ENCODE measurements at regions not wholly inside any gene's neighbourhood (a gene's known extent, or its start where the extent isn't known, plus 50 kb on each side); places are given as distances from the start of the nearest gene placed in this dataset.
A peak's percentile ranks its signal among the peaks of the same experiment; 100 is the strongest.
"Not testable (repeated sequence)": the region's sequence is repeated elsewhere in the genome, so short reads cannot be mapped to it uniquely, and the experiment has no call there.

DNA sequence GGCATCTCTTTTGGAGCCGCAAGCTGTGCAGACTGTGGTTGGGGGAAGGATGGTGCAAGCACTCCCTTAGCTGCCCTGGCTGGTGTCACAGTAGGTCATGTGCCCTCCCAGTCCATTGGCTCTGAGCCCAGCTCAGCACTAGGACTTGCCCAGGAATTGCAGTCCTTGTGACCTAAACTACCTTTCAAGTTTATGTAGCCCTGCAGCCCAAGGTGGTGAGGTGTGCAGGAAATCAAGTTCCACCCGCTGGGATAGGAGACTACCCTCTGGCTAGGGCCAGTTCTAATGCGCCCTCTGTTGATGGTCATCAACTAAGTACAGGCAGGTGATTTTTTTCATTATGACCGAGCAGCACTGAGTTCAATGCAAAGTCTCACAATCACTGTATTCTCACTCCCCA is 335.2 kb downstream of the UBE2NL start:
- H3K27me3 ChIP-seq (ENCODE audit: insufficient read depth, poor library complexity, severe bottlenecking), result no peaks in the 10 kb centered on the region
- TF ChIP-seq POLR2AphosphoS5 (IDR thresholded peaks at IDR 0.05; ENCODE audit: low read depth) (no peak), REST (IDR thresholded peaks at IDR 0.05; ENCODE audit: insufficient replicate concordance, low read depth) (no peak), GABPA (IDR thresholded peaks at IDR 0.05; ENCODE audit: low read depth) (no peak), SPI1 (IDR thresholded peaks at IDR 0.05; ENCODE audit: borderline replicate concordance, low read depth) (no peak)
- TF ChIP-seq, protein P1, sequence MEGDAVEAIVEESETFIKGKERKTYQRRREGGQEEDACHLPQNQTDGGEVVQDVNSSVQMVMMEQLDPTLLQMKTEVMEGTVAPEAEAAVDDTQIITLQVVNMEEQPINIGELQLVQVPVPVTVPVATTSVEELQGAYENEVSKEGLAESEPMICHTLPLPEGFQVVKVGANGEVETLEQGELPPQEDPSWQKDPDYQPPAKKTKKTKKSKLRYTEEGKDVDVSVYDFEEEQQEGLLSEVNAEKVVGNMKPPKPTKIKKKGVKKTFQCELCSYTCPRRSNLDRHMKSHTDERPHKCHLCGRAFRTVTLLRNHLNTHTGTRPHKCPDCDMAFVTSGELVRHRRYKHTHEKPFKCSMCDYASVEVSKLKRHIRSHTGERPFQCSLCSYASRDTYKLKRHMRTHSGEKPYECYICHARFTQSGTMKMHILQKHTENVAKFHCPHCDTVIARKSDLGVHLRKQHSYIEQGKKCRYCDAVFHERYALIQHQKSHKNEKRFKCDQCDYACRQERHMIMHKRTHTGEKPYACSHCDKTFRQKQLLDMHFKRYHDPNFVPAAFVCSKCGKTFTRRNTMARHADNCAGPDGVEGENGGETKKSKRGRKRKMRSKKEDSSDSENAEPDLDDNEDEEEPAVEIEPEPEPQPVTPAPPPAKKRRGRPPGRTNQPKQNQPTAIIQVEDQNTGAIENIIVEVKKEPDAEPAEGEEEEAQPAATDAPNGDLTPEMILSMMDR (IDR thresholded peaks at IDR 0.05; ENCODE audit: insufficient read depth, low read length), result no peak
- no peak overlapping the region for H3K27ac ChIP-seq (replicated peaks)
- no peak overlapping the region for H3K4me3 ChIP-seq (replicated peaks; ENCODE audit: insufficient read depth, low read length)
- peak in 1 of 2 experiments; percentile 5 for DNase-seq (ENCODE audit: low read depth in 1 of 2, low spot score in 1 of 2)

GRCh38 chrX:144231116-144231785 is 347.4 kb downstream of the UBE2NL start:
- not testable (repeated sequence) for H3K4me3 ChIP-seq (replicated peaks; ENCODE audit: insufficient read depth, low read length); H3K27me3 ChIP-seq (ENCODE audit: insufficient read depth, poor library complexity, severe bottlenecking); H3K27ac ChIP-seq (replicated peaks); DNase-seq (ENCODE audit: low read depth in 1 of 2, low spot score in 1 of 2)

DNA sequence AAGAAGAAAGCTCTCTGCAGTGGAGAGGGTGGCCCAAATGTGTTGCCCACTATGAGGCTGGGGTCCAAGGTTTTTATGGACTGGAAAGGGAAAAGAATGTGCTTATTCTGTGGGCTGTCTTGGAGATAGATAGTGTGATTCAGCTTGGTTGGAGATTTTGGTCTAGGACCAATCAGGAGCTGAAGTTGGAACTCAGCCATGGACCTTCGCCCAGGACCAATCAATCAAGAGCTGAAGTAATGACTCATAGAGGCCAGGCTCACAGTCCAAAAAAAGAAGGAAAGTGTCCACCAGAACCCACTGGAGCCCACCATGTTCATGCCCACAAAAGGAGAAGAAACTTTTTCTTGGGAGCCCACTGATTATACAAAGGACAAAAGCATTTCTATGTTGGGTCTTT is 369.5 kb downstream of the UBE2NL start:
- H3K4me3 ChIP-seq (replicated peaks; ENCODE audit: insufficient read depth, low read length), result no peak overlapping the region
- H3K27me3 ChIP-seq (ENCODE audit: insufficient read depth, poor library complexity, severe bottlenecking), result no peaks in the 10 kb centered on the region
- TF ChIP-seq SPI1 (IDR thresholded peaks at IDR 0.05; ENCODE audit: borderline replicate concordance, low read depth) (no peak), REST (IDR thresholded peaks at IDR 0.05; ENCODE audit: insufficient replicate concordance, low read depth) (no peak), GABPA (IDR thresholded peaks at IDR 0.05; ENCODE audit: low read depth) (no peak), POLR2AphosphoS5 (IDR thresholded peaks at IDR 0.05; ENCODE audit: low read depth) (no peak)
- TF ChIP-seq, protein P1 (IDR thresholded peaks at IDR 0.05; ENCODE audit: insufficient read depth, low read length), result no peak
- no peak for DNase-seq (ENCODE audit: low read depth in 1 of 2, low spot score in 1 of 2)
- H3K27ac ChIP-seq (replicated peaks), result no peak overlapping the region

- Histone ChIP-seq H3K27ac (replicated peaks) (no peak overlapping the region), H3K4me3 (replicated peaks; ENCODE audit: insufficient read depth, low read length) (no peak overlapping the region), H3K27me3 (ENCODE audit: insufficient read depth, poor library complexity, severe bottlenecking) (no peaks in the 10 kb centered on the region)
- TF ChIP-seq REST (IDR thresholded peaks at IDR 0.05; ENCODE audit: insufficient replicate concordance, low read depth) (no peak), POLR2AphosphoS5 (IDR thresholded peaks at IDR 0.05; ENCODE audit: low read depth) (no peak), GABPA (IDR thresholded peaks at IDR 0.05; ENCODE audit: low read depth) (no peak), SPI1 (IDR thresholded peaks at IDR 0.05; ENCODE audit: borderline replicate concordance, low read depth) (no peak)
- TF ChIP-seq, protein P1 (IDR thresholded peaks at IDR 0.05; ENCODE audit: insufficient read depth, low read length), result no peak
- DNase-seq (ENCODE audit: low read depth in 1 of 2, low spot score in 1 of 2), result no peak
Observed at GRCh38 chrX:144259054-144259453, 375.2 kb downstream of the UBE2NL start.

Data from HL-60 (cell line).